Limb (tissue), 2 donors: ENCODE measurements at regions not wholly inside any gene's neighbourhood (a gene's known extent, or its start where the extent isn't known, plus 50 kb on each side); places are given as distances from the start of the nearest gene placed in this dataset.
"Not testable (repeated sequence)": the region's sequence is repeated elsewhere in the genome, so short reads cannot be mapped to it uniquely, and the experiment has no call there.

ENCODE experiments used
- DNase-seq, 2 donors: peaks; one replicate each; pipeline ENCODE4 v3.0.0-alpha.2; 2016; ENCODE audit errors: extremely low spot score in 2 of 2

- DNase-seq = no peak
Observed at GRCh38 chr2:7748717-7749415, 831.7 kb downstream of the RNF144A start.

GRCh38 chr2:7749895-7750559 is 832.8 kb downstream of the RNF144A start:
- DNase-seq = no peak

- DNase-seq = no peak
Observed at GRCh38 chr2:7752291-7752690, 835.1 kb downstream of the RNF144A start.

DNA sequence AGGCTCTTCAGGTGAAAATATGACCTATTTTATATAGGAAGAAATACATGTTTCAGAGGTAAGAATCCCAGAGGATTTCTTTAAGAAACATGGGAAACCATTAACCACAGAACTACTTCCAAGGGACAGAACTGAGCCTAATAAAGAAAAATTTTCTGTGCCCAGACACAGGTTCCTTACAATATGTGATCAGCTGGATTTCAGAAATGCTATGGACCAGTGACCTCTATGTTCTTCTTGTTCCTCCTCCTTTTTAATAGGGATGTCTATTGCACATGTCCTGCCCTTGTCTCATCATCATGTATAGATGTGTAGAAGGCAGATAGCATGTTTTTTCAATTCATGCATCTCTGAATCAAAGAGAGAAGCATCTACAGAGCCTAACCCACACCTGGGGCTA is 836.6 kb downstream of the RNF144A start:
- no peak for DNase-seq

- DNase-seq = no peak
Observed at GRCh38 chr2:7755879-7756278, 838.7 kb downstream of the RNF144A start.

- DNase-seq = no peak
Observed at GRCh38 chr2:7758073-7758759, 841.0 kb downstream of the RNF144A start.

DNA sequence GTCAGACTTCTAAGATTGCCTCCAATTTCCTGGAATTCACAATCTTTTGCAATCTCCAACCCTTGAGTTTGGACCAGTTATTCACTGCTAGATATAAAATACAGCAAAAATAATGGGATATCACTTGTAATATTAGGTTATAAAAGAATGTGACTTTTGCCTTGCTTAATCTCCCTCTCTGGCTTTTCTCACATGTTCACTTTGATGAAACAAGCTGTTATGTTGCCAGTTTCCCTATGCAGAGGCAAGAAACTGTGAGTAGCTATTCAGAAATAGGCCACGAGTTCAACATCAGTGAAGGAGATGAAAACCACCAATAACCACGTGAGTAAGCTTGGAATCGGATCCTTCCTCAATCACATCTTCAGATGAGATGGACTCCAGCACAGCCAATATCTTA is 842.7 kb downstream of the RNF144A start:
- DNase-seq = no peak

GRCh38 chr2:7763418-7763817 is 846.2 kb downstream of the RNF144A start:
- not testable (repeated sequence) for DNase-seq

DNA sequence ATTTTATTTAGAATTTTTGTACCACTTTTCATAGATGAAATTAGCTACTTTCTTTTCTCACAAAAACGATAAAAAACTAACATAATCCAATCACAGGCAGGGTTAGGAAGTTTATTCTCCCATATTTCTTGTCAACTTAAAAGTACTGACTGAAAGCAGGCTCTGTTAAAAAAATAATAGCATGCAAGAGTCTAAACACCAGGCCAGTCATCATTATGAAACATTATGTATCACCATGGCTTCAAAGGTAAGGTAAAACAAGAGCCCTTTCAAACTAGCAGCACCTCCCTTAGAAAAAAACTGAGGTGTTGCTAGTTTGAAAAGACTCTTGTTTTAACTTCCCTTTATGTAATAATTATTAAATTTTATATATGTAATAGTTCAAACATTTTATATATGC is 848.0 kb downstream of the RNF144A start:
- no peak for DNase-seq

- no peak for DNase-seq
Observed at GRCh38 chr2:7766088-7766722, 849.0 kb downstream of the RNF144A start.

DNA sequence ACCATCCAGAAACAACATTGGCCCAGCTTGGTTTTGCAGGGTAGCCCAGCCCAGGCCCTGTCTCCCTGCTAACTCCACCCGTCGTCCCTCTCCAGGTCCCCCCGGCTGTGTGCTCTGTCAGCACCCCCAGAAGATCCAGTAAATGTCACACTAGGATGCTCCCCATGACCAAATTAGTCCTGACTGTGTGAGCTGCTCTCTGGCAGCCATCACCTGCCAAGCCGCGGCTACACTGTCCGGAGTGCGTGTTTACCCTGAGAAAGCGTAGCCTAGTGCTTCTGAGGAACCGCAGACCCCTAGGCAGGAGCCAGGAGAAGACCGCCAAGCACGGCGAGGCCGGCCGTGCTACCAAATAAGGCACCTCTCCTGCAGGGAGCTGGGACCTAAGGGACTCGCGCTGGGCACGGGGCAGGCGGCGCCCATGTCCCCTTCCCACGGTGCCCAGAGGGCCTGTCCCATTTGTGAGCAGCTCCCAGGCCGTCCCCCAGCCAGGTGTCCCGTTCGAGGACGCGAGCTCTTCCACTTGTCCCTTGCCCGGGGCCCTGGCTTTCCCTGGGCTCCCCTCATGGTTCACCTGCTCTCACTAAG is 849.9 kb downstream of the RNF144A start:
- no peak for DNase-seq

DNA sequence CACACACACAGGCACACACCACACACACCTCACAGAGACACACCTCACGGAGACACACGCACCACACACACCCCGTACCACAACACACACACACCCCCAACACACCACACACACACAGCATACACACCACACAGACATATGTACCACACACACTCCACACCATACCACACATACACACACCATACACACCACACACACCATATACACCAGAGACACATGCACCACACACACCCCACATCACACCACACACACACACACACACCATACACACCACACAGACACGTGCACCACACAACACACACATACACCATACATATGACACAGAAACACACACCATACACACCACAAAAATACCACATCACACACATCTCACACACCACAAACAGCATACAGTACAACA is 850.7 kb downstream of the RNF144A start:
- no peak for DNase-seq

DNA sequence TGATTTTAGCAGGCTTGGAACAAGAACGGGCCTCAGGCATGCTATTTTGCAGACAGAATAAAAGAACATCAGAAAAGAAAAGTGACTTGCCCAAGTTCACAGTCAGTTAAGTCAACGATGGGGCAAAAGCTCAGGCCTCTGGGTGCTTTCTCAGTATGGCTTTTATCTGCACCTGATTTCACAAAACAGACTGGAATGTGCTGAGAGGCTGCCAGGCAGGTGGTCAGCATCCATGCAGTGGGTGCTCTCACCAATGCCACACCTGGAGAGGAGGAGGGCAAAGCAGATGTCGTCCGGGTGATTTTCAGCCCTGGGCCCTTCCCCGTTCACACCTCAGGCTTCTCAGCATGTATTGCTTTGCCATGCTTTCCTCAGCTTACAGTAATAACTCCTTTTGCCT is 854.6 kb downstream of the RNF144A start:
- no peak for DNase-seq

GRCh38 chr2:7773362-7774360 is 856.4 kb downstream of the RNF144A start:
- no peak for DNase-seq

GRCh38 chr2:7774481-7774880 is 857.3 kb downstream of the RNF144A start:
- DNase-seq = no peak

GRCh38 chr2:7777668-7778067 is 860.5 kb downstream of the RNF144A start:
- no peak for DNase-seq

DNA sequence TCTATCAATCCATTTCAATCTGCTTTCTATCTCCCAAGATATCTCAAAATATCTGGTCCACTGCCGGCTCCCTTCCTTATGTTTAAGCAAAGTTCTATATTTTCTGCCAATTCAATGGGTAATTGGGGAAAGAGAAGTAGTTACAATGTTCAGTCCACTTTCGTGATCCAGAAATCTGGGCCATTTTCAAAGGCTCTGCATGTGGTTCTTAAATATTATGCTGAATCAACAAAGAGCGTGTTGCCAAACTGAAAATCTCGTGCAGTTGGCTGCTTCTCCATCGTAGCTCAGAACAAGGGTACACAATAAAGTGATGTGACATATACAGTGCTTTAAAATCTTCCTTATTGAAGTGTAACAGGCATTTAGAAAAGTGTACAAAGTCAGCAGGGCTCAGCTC is 863.1 kb downstream of the RNF144A start:
- no peak for DNase-seq

- no peak for DNase-seq
Observed at GRCh38 chr2:7785700-7786099, 868.5 kb downstream of the RNF144A start.

DNA sequence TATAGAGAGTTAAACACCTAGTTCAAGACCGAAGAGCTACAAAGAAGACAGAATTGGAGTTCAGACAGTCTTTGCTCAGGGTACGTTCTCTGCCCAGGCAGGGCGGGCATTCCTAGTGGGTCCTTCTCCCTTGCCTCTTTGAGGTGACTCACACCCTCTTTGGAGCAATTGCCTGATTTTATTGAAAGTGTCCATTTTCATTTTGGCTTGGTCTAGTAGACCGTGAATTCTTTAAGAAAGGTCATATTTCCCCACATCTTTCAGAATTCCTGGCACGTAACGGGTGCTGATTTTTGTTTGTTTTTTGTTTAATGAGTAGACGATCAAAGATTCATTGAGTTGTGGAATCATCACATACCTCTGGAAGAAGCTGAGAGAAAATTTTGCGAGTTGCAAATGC is 871.5 kb downstream of the RNF144A start:
- no peak for DNase-seq

DNA sequence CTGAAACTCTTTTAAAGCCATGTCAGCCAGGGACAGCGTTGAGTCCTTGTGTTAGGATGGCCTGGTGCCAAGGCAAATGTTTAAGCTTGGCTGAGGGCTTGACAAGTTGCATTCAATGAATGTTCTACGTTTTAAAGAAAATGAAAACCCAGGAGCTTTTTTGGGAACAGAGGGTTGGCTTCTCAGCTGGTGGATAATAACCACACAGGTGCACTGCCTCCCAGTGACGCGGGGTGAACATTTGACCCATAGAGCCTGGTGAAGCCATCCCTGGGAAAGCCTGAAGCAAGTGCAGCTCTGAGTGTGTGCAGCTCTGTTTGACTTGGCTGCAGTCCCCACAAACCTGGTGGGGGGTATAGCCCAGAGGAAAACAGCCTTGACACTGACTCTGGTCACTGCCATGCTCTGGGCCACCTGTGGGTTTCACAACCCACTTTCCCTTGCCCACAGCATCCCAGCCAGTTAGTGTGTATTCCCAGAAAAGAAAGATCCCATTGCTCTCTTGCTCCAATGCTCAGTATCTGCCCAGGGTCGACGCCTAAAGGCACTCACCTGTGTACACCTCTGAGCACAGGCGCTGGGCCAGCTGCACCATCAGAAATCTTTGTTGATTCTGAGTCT is 874.9 kb downstream of the RNF144A start:
- DNase-seq = no peak
